A172 (cell line): ENCODE measurements at regions not wholly inside any gene's neighbourhood (a gene's known extent, or its start where the extent isn't known, plus 50 kb on each side); places are given as distances from the start of the nearest gene placed in this dataset.
"Not testable (repeated sequence)": the region's sequence is repeated elsewhere in the genome, so short reads cannot be mapped to it uniquely, and the experiment has no call there.

ENCODE experiments used
- DNase-seq: peaks from one replicate; pipeline ENCODE4 v3.0.0-alpha.2; 2015; ENCODE audit warnings: low spot score

GRCh38 chr2:180695586-180696401 is 284.6 kb upstream of the UBE2E3 start:
- no peak for DNase-seq

- DNase-seq = no peak
Observed at GRCh38 chr2:180694445-180695421, 285.7 kb upstream of the UBE2E3 start.

GRCh38 chr2:180692322-180692721 is 288.1 kb upstream of the UBE2E3 start:
- no peak for DNase-seq

- DNase-seq = not testable (repeated sequence)
Observed at GRCh38 chr2:180691855-180692223, 288.6 kb upstream of the UBE2E3 start.

GRCh38 chr2:180691186-180691854 is 289.1 kb upstream of the UBE2E3 start:
- DNase-seq = not testable (repeated sequence)

- no peak for DNase-seq
Observed at GRCh38 chr2:180690611-180691010, 289.8 kb upstream of the UBE2E3 start.

GRCh38 chr2:180682871-180683270 is 297.5 kb upstream of the UBE2E3 start:
- no peak for DNase-seq

- no peak for DNase-seq
Observed at GRCh38 chr2:180679693-180680092, 300.7 kb upstream of the UBE2E3 start.

- DNase-seq = no peak
Observed at GRCh38 chr2:180678625-180678972, 301.8 kb upstream of the UBE2E3 start.

- DNase-seq = no peak
Observed at GRCh38 chr2:180677930-180678624, 302.3 kb upstream of the UBE2E3 start.

- DNase-seq = no peak
Observed at GRCh38 chr2:180677200-180677599, 303.2 kb upstream of the UBE2E3 start.

GRCh38 chr2:180676520-180677025 is 303.8 kb upstream of the UBE2E3 start:
- DNase-seq = no peak

GRCh38 chr2:180675170-180675569 is 305.2 kb upstream of the UBE2E3 start:
- no peak for DNase-seq

- no peak for DNase-seq
Observed at GRCh38 chr2:180672377-180672776, 308.0 kb upstream of the UBE2E3 start.

- DNase-seq = no peak
Observed at GRCh38 chr2:180670302-180671003, 310.0 kb upstream of the UBE2E3 start.

- DNase-seq = no peak
Observed at GRCh38 chr2:180669016-180669415, 311.4 kb upstream of the UBE2E3 start.

- DNase-seq = no peak
Observed at GRCh38 chr2:180664507-180664906, 315.9 kb upstream of the UBE2E3 start.

- DNase-seq = no peak
Observed at GRCh38 chr2:180662941-180663471, 317.4 kb upstream of the UBE2E3 start.

GRCh38 chr2:180662521-180662920 is 317.9 kb upstream of the UBE2E3 start:
- no peak for DNase-seq

GRCh38 chr2:180661686-180662030 is 318.7 kb upstream of the UBE2E3 start:
- DNase-seq = no peak
